SK-N-SH treated with all-trans-retinoic acid at 6 μM for 48 hours (cell line): ENCODE measurements at regions not wholly inside any gene's neighbourhood (a gene's known extent, or its start where the extent isn't known, plus 50 kb on each side); places are given as distances from the start of the nearest gene placed in this dataset.

Source experiments
- ARNTL ChIP-seq: fragments of 450-650 bp; formaldehyde crosslinking; IDR thresholded peaks from 2 replicates; pipeline ENCODE4 v1.5.0; 2020; ENCODE audit warnings: low read depth, mild to moderate bottlenecking, moderate library complexity, borderline replicate concordance
- CSDC2 ChIP-seq: fragments of 250-450 bp; sonication (Bioruptor Pico); IDR thresholded peaks from 2 replicates; pipeline ENCODE4 v1.5.0; 2020; ENCODE audit warnings: mild to moderate bottlenecking, moderate library complexity
- PPARA ChIP-seq: fragments of 250-450 bp; sonication (Bioruptor Pico); IDR thresholded peaks from 2 replicates; pipeline ENCODE4 v1.5.0; 2020; ENCODE audit warnings: mild to moderate bottlenecking, borderline replicate concordance
- ZFP3 ChIP-seq: fragments of 250-450 bp; sonication (Bioruptor Pico); IDR thresholded peaks from 2 replicates; pipeline ENCODE4 v1.5.0; 2020; ENCODE audit warnings: mild to moderate bottlenecking, moderate library complexity
- ZNF8 ChIP-seq: fragments of 450-650 bp; formaldehyde crosslinking; IDR thresholded peaks from 2 replicates; pipeline ENCODE4 v1.5.0; 2020; ENCODE audit warnings: mild to moderate bottlenecking, moderate library complexity

GRCh38 chr10:6342096-6342685, 139.5 kb downstream of the PFKFB3 start:
- TF ChIP-seq ARNTL (CRISPR knock-in tag) (no peak), ZNF8 (CRISPR knock-in tag) (no peak), CSDC2 (no peak), PPARA (CRISPR knock-in tag) (no peak), ZFP3 (CRISPR knock-in tag) (no peak)
